OCI-LY1 (cell line): ENCODE measurements at regions not wholly inside any gene's neighbourhood (a gene's known extent, or its start where the extent isn't known, plus 50 kb on each side); places are given as distances from the start of the nearest gene placed in this dataset.

Source experiments
- CTCF ChIP-seq: fragments of 200-600 bp; sonication (generic), shearing (Covaris generic); IDR thresholded peaks from 2 replicates; pipeline ENCODE4 v1.5.1; 2017; ENCODE audit warnings: mild to moderate bottlenecking, antibody characterized with exemption, low read length, moderate library complexity, mixed read lengths
- EZH2 ChIP-seq: fragments of 200-600 bp; sonication (generic), shearing (Covaris generic); IDR thresholded peaks from 2 replicates; pipeline ENCODE4 v1.8.0; 2017; ENCODE audit warnings: borderline replicate concordance, mixed run types, mild to moderate bottlenecking, antibody characterized with exemption, low read length, moderate library complexity, mixed read lengths

GRCh38 chr1:60935599-60936110, 146.7 kb upstream of the NFIA start:
- TF ChIP-seq CTCF (no peak), EZH2 (no peak)
